Ascending aorta (tissue), 2 donors: ENCODE measurements at regions not wholly inside any gene's neighbourhood (a gene's known extent, or its start where the extent isn't known, plus 50 kb on each side); places are given as distances from the start of the nearest gene placed in this dataset.

Experiments used
- DNase-seq, 2 donors: peaks; one replicate each; pipeline ENCODE4 v3.0.0-alpha.2; 2019; ENCODE audit warnings: low spot score in 2 of 2
- H3K27ac ChIP-seq, 2 donors: fragments of 200-600 bp; sonication (generic); one replicate each; pipeline ENCODE4 v1.5.1; 2016 to 2017; ENCODE audit warnings: mild to moderate bottlenecking in 1 of 2
- H3K27me3 ChIP-seq: fragments of 200-600 bp; sonication (generic); one replicate; pipeline ENCODE4 v1.5.1; 2017
- H3K36me3 ChIP-seq, 2 donors: fragments of 200-600 bp; sonication (generic); one replicate each; pipeline ENCODE4 v1.5.1; 2016
- H3K4me1 ChIP-seq, 2 donors: fragments of 200-600 bp; sonication (generic); one replicate each; pipeline ENCODE4 v1.5.1; 2016 to 2017; ENCODE audit warnings: mild to moderate bottlenecking in 1 of 2
- H3K4me3 ChIP-seq, 2 donors: fragments of 200-600 bp; sonication (generic); one replicate each; pipeline ENCODE4 v1.5.1; 2016 to 2017; ENCODE audit warnings: mild to moderate bottlenecking in 1 of 2
- H3K9me3 ChIP-seq, 2 donors: fragments of 200-600 bp; sonication (generic); one replicate each; pipeline ENCODE4 v1.5.1; 2016
- CTCF ChIP-seq, 3 experiments: fragments of 200-600 bp in 2 of 3; fragments of 450-650 bp in 1 of 3; sonication (generic) in 2 of 3; IDR thresholded peaks; one replicate each; pipeline ENCODE4 v1.5.1; 2016 to 2019; ENCODE audit warnings: antibody characterized with exemption in 3 of 3, mild to moderate bottlenecking in 1 of 3, moderate library complexity in 1 of 3
- intact Hi-C: fragments of 100-400 bp; cut with DNase I; formaldehyde crosslinking; loops from one replicate; pipeline ENCODE4 v1.15.1; 2023

- H3K4me3 ChIP-seq, result no peak overlapping the region
- no peaks in the 10 kb centered on the region for H3K36me3 ChIP-seq
- no peak for DNase-seq
- no peaks in the 10 kb centered on the region for H3K9me3 ChIP-seq
- intact Hi-C loops, result no loop called here
- H3K4me1 ChIP-seq, result no peaks in the 10 kb centered on the region
- no peaks in the 10 kb centered on the region for H3K27me3 ChIP-seq
- H3K27ac ChIP-seq, result no peak overlapping the region
- no peak for TF ChIP-seq CTCF (IDR thresholded peaks at IDR 0.05)
These were observed 576.9 kb upstream of the B3GALT2 start for GRCh38 chr1:193763266-193763665.

GRCh38 chr1:193762236-193762635 is 575.8 kb upstream of the B3GALT2 start:
- no peak for DNase-seq
- Histone ChIP-seq H3K36me3 (no peaks in the 10 kb centered on the region), H3K4me1 (no peaks in the 10 kb centered on the region), H3K9me3 (no peaks in the 10 kb centered on the region), H3K27ac (no peak overlapping the region), H3K27me3 (no peaks in the 10 kb centered on the region), H3K4me3 (no peak overlapping the region)
- TF ChIP-seq CTCF (IDR thresholded peaks at IDR 0.05), result no peak
- intact Hi-C loops, result no loop called here

GRCh38 chr1:193755441-193755840 is 569.0 kb upstream of the B3GALT2 start:
- no peaks in the 10 kb centered on the region for H3K4me1 ChIP-seq
- H3K9me3 ChIP-seq, result no peaks in the 10 kb centered on the region
- no peak overlapping the region for H3K4me3 ChIP-seq
- no peak for DNase-seq
- no peak for TF ChIP-seq CTCF (IDR thresholded peaks at IDR 0.05)
- H3K36me3 ChIP-seq, result no peaks in the 10 kb centered on the region
- no peak overlapping the region for H3K27ac ChIP-seq
- H3K27me3 ChIP-seq, result no peaks in the 10 kb centered on the region
- intact Hi-C loops, result no loop called here

GRCh38 chr1:193754732-193755427 is 568.5 kb upstream of the B3GALT2 start:
- H3K4me3 ChIP-seq, result no peak overlapping the region
- no peaks in the 10 kb centered on the region for H3K27me3 ChIP-seq
- no peaks in the 10 kb centered on the region for H3K9me3 ChIP-seq
- TF ChIP-seq CTCF (IDR thresholded peaks at IDR 0.05), result no peak
- H3K36me3 ChIP-seq, result no peaks in the 10 kb centered on the region
- no peaks in the 10 kb centered on the region for H3K4me1 ChIP-seq
- intact Hi-C loops, result no loop called here
- H3K27ac ChIP-seq, result no peak overlapping the region
- no peak for DNase-seq

GRCh38 chr1:193754151-193754550 is 567.7 kb upstream of the B3GALT2 start:
- Histone ChIP-seq H3K36me3 (no peaks in the 10 kb centered on the region), H3K9me3 (no peaks in the 10 kb centered on the region), H3K27me3 (no peaks in the 10 kb centered on the region), H3K4me1 (no peaks in the 10 kb centered on the region), H3K27ac (no peak overlapping the region), H3K4me3 (no peak overlapping the region)
- TF ChIP-seq CTCF (IDR thresholded peaks at IDR 0.05), result no peak
- intact Hi-C loops, result no loop called here
- DNase-seq, result no peak
